Naive thymus-derived CD4-positive, alpha-beta T cell (primary cell): ENCODE measurements at regions not wholly inside any gene's neighbourhood (a gene's known extent, or its start where the extent isn't known, plus 50 kb on each side); places are given as distances from the start of the nearest gene placed in this dataset.

Experiments
- ATAC-seq: fragments of 150-1000 bp; cut with Tn5 transposase; 2 replicates; pipeline ENCODE4 v1.10.0; 2021; ENCODE audit warnings: mild to moderate bottlenecking, moderate library complexity
- CTCF ChIA-PET: fragments of 350-600 bp; sonication (Branson Sonifier 250); formaldehyde crosslinking; loops from one replicate; lab custom pipeline; 2021; ENCODE audit warnings: antibody characterized with exemption; lab: Charles Lee
- POLR2A ChIA-PET: fragments of 350-600 bp; sonication (Branson Sonifier 250); formaldehyde crosslinking; loops from one replicate; lab custom pipeline; 2021; ENCODE audit warnings: antibody characterized with exemption, inconsistent platforms; lab: Charles Lee
- DNase-seq, 9 donors: peaks; one replicate each; pipeline versions ENCODE4 v3.0.0 to v3.0.0-alpha.2; 2020 to 2022; ENCODE audit warnings: mixed read lengths in 1 of 9
- H3K27ac ChIP-seq: one replicate; pipeline ENCODE4 v1.7.0; 2013; ENCODE audit warnings: mild to moderate bottlenecking, low read depth, low read length, moderate library complexity
- H3K27me3 ChIP-seq, 2 donors: one replicate each; pipeline ENCODE4 v1.7.0; 2013; ENCODE audit warnings: low read length in 2 of 2, mild to moderate bottlenecking in 2 of 2, moderate library complexity in 2 of 2; ENCODE audit not compliant: control insufficient read depth in 2 of 2, insufficient read depth in 2 of 2
- H3K36me3 ChIP-seq, 3 experiments: 1 replicate in 2 of 3; 2 replicates in 1 of 3; pipeline ENCODE4 v1.7.0; 2013; ENCODE audit warnings: low read length in 3 of 3, mild to moderate bottlenecking in 3 of 3, moderate library complexity in 1 of 3; ENCODE audit not compliant: insufficient read depth in 3 of 3, control insufficient read depth in 2 of 3
- H3K4me1 ChIP-seq, 2 donors: one replicate each; pipeline ENCODE4 v1.7.0; 2013; ENCODE audit warnings: low read length in 2 of 2, mild to moderate bottlenecking in 2 of 2, moderate library complexity in 1 of 2; ENCODE audit not compliant: control insufficient read depth in 2 of 2, insufficient read depth in 2 of 2
- H3K4me3 ChIP-seq: 2 replicates; pipeline ENCODE4 v1.7.0; 2013; ENCODE audit warnings: mild to moderate bottlenecking, low read length
- H3K9me3 ChIP-seq, 3 experiments: 1 replicate in 2 of 3; 2 replicates in 1 of 3; pipeline ENCODE4 v1.7.0; 2013; ENCODE audit warnings: low read length in 3 of 3; ENCODE audit not compliant: control insufficient read depth in 2 of 3
- H3K27ac Mint-ChIP-seq, 9 donors: one replicate each; pipeline ENCODE4 v1.8.0; 2020 to 2022; ENCODE audit warnings: mixed read lengths in 9 of 9, mild to moderate bottlenecking in 8 of 9, moderate library complexity in 5 of 9, inconsistent platforms in 2 of 9
- H3K27me3 Mint-ChIP-seq, 5 donors: one replicate each; pipeline ENCODE4 v1.8.0; 2021 to 2022; ENCODE audit warnings: mixed read lengths in 5 of 5, mild to moderate bottlenecking in 1 of 5
- H3K36me3 Mint-ChIP-seq, 5 donors: one replicate each; pipeline ENCODE4 v1.8.0; 2020 to 2022; ENCODE audit warnings: mixed read lengths in 5 of 5, mild to moderate bottlenecking in 3 of 5, inconsistent platforms in 1 of 5
- H3K4me1 Mint-ChIP-seq, 7 donors: one replicate each; pipeline ENCODE4 v1.8.0; 2020 to 2022; ENCODE audit warnings: mixed read lengths in 7 of 7, mild to moderate bottlenecking in 3 of 7, inconsistent platforms in 1 of 7
- H3K4me3 Mint-ChIP-seq, 10 donors: one replicate each; pipeline ENCODE4 v1.8.0; 2020 to 2022; ENCODE audit warnings: mild to moderate bottlenecking in 10 of 10, mixed read lengths in 10 of 10, moderate library complexity in 6 of 10, inconsistent platforms in 2 of 10
- H3K9me3 Mint-ChIP-seq, 11 donors: one replicate each; pipeline ENCODE4 v1.8.0; 2020 to 2022; ENCODE audit warnings: mixed read lengths in 11 of 11, mild to moderate bottlenecking in 4 of 11, inconsistent platforms in 1 of 11, moderate library complexity in 1 of 11
- intact Hi-C, 2 donors: fragments of 100-400 bp; cut with micrococcal nuclease; formaldehyde crosslinking; loops; one replicate each; pipeline ENCODE4 v1.15.1; 2023

- Mint-ChIP-seq H3K9me3 (no peaks in the 10 kb centered on the region), H3K27me3 (no peaks in the 10 kb centered on the region), H3K4me3 (no peak overlapping the region), H3K36me3 (no peaks in the 10 kb centered on the region), H3K4me1 (no peaks in the 10 kb centered on the region), H3K27ac (no peak overlapping the region)
- Histone ChIP-seq H3K27me3 (no peaks in the 10 kb centered on the region), H3K9me3 (no peaks in the 10 kb centered on the region), H3K27ac (no peak overlapping the region), H3K4me3 (no peak overlapping the region), H3K36me3 (no peaks in the 10 kb centered on the region), H3K4me1 (no peaks in the 10 kb centered on the region)
- ChIA-PET CTCF (no interaction called here), POLR2A (no interaction called here)
- DNase-seq, result no peak
- ATAC-seq, result no peak
- intact Hi-C loops, result no loop called here
Measured at GRCh38 chr2:193240752-193241151, 1046.0 kb upstream of the TMEFF2 start.

- no peaks in the 10 kb centered on the region for H3K27me3 Mint-ChIP-seq
- intact Hi-C loops, result no loop called here
- H3K4me3 ChIP-seq, result no peak overlapping the region
- H3K4me3 Mint-ChIP-seq, result no peak overlapping the region
- no peaks in the 10 kb centered on the region for H3K4me1 ChIP-seq
- no peaks in the 10 kb centered on the region for H3K4me1 Mint-ChIP-seq
- H3K27ac Mint-ChIP-seq, result no peak overlapping the region
- H3K36me3 Mint-ChIP-seq, result no peaks in the 10 kb centered on the region
- H3K9me3 ChIP-seq, result no peaks in the 10 kb centered on the region
- ATAC-seq, result no peak
- ChIA-PET CTCF (no interaction called here), POLR2A (no interaction called here)
- no peak for DNase-seq
- H3K9me3 Mint-ChIP-seq, result peaks cover 0 to 10% (median 0%) of the 10 kb centered on the region in 11 donors
- no peaks in the 10 kb centered on the region for H3K27me3 ChIP-seq
- no peaks in the 10 kb centered on the region for H3K36me3 ChIP-seq
- H3K27ac ChIP-seq, result no peak overlapping the region
Measured at GRCh38 chr2:193231634-193232033, 1036.9 kb upstream of the TMEFF2 start.

GRCh38 chr2:193228276-193228675 is 1033.5 kb upstream of the TMEFF2 start:
- intact Hi-C loops, result no loop called here
- Mint-ChIP-seq H3K27me3 (no peaks in the 10 kb centered on the region), H3K4me1 (no peaks in the 10 kb centered on the region), H3K4me3 (no peak overlapping the region), H3K36me3 (no peaks in the 10 kb centered on the region), H3K9me3 (peaks cover 0 to 10% (median 0%) of the 10 kb centered on the region in 11 donors), H3K27ac (no peak overlapping the region)
- Histone ChIP-seq H3K9me3 (no peaks in the 10 kb centered on the region), H3K36me3 (no peaks in the 10 kb centered on the region), H3K4me3 (no peak overlapping the region), H3K27ac (no peak overlapping the region), H3K27me3 (no peaks in the 10 kb centered on the region), H3K4me1 (no peaks in the 10 kb centered on the region)
- no peak for DNase-seq
- ChIA-PET CTCF (interaction anchor here (0.6 kb wide), 1 partner anchor 21 kb away, joined by 3 read pairs; no protein-coding TSS in a partner anchor), POLR2A (no interaction called here)
- no peak for ATAC-seq

GRCh38 chr2:193222454-193222853 is 1027.7 kb upstream of the TMEFF2 start:
- no peaks in the 10 kb centered on the region for H3K4me1 ChIP-seq
- intact Hi-C loops, result no loop called here
- no peak overlapping the region for H3K27ac ChIP-seq
- POLR2A ChIA-PET, result no interaction called here
- CTCF ChIA-PET, result no interaction called here
- Mint-ChIP-seq H3K36me3 (no peaks in the 10 kb centered on the region), H3K27ac (no peak overlapping the region), H3K4me1 (no peaks in the 10 kb centered on the region), H3K4me3 (no peak overlapping the region), H3K9me3 (peaks cover 0 to 4% (median 0%) of the 10 kb centered on the region in 11 donors), H3K27me3 (no peaks in the 10 kb centered on the region)
- H3K9me3 ChIP-seq, result no peaks in the 10 kb centered on the region
- no peaks in the 10 kb centered on the region for H3K27me3 ChIP-seq
- H3K4me3 ChIP-seq, result no peak overlapping the region
- DNase-seq (no peak), ATAC-seq (no peak)
- H3K36me3 ChIP-seq, result no peaks in the 10 kb centered on the region

GRCh38 chr2:193219413-193219812 is 1024.7 kb upstream of the TMEFF2 start:
- POLR2A ChIA-PET, result no interaction called here
- no peaks in the 10 kb centered on the region for H3K27me3 Mint-ChIP-seq
- ATAC-seq, result no peak
- peaks cover 0 to 1% (median 0%) of the 10 kb centered on the region in 11 donors for H3K9me3 Mint-ChIP-seq
- no peak for DNase-seq
- H3K36me3 Mint-ChIP-seq, result no peaks in the 10 kb centered on the region
- Histone ChIP-seq H3K27me3 (no peaks in the 10 kb centered on the region), H3K36me3 (no peaks in the 10 kb centered on the region), H3K4me3 (no peak overlapping the region), H3K4me1 (no peaks in the 10 kb centered on the region), H3K9me3 (no peaks in the 10 kb centered on the region), H3K27ac (no peak overlapping the region)
- CTCF ChIA-PET, result interaction anchor here (1.0 kb wide), 1 partner anchor 12 kb away, joined by 3 read pairs; no protein-coding TSS in a partner anchor
- intact Hi-C loops, result no loop called here
- H3K4me1 Mint-ChIP-seq, result no peaks in the 10 kb centered on the region
- no peak overlapping the region for H3K4me3 Mint-ChIP-seq
- H3K27ac Mint-ChIP-seq, result no peak overlapping the region

- Mint-ChIP-seq H3K27ac (no peak overlapping the region), H3K36me3 (no peaks in the 10 kb centered on the region), H3K4me1 (no peaks in the 10 kb centered on the region), H3K9me3 (peaks cover 0 to 5% (median 0%) of the 10 kb centered on the region in 11 donors), H3K27me3 (no peaks in the 10 kb centered on the region), H3K4me3 (no peak overlapping the region)
- DNase-seq, result no peak
- no peaks in the 10 kb centered on the region for H3K27me3 ChIP-seq
- H3K9me3 ChIP-seq, result no peaks in the 10 kb centered on the region
- H3K4me3 ChIP-seq, result no peak overlapping the region
- CTCF ChIA-PET, result no interaction called here
- no peak overlapping the region for H3K27ac ChIP-seq
- intact Hi-C loops, result no loop called here
- H3K4me1 ChIP-seq, result no peaks in the 10 kb centered on the region
- POLR2A ChIA-PET, result no interaction called here
- ATAC-seq, result no peak
- no peaks in the 10 kb centered on the region for H3K36me3 ChIP-seq
Measured at GRCh38 chr2:193201583-193201982, 1006.9 kb upstream of the TMEFF2 start.

GRCh38 chr2:193199322-193199721 is 1004.6 kb upstream of the TMEFF2 start:
- ChIA-PET CTCF (no interaction called here), POLR2A (no interaction called here)
- H3K4me1 ChIP-seq, result no peaks in the 10 kb centered on the region
- DNase-seq (no peak), ATAC-seq (no peak)
- no peak overlapping the region for H3K4me3 ChIP-seq
- intact Hi-C loops, result no loop called here
- no peak overlapping the region for H3K4me3 Mint-ChIP-seq
- no peaks in the 10 kb centered on the region for H3K27me3 ChIP-seq
- H3K4me1 Mint-ChIP-seq, result no peaks in the 10 kb centered on the region
- H3K36me3 Mint-ChIP-seq, result no peaks in the 10 kb centered on the region
- H3K27ac Mint-ChIP-seq, result no peak overlapping the region
- H3K9me3 ChIP-seq, result no peaks in the 10 kb centered on the region
- peaks cover 0 to 5% (median 0%) of the 10 kb centered on the region in 11 donors for H3K9me3 Mint-ChIP-seq
- no peaks in the 10 kb centered on the region for H3K36me3 ChIP-seq
- H3K27ac ChIP-seq, result no peak overlapping the region
- H3K27me3 Mint-ChIP-seq, result no peaks in the 10 kb centered on the region
